Thymus (tissue), 11 donors: ENCODE measurements at regions not wholly inside any gene's neighbourhood (a gene's known extent, or its start where the extent isn't known, plus 50 kb on each side); places are given as distances from the start of the nearest gene placed in this dataset.

ENCODE experiments used
- DNase-seq, 9 donors: peaks; one replicate each; pipeline ENCODE4 v3.0.0-alpha.2; 2013; ENCODE audit warnings: low spot score in 9 of 9, low read depth in 6 of 9, missing footprints in 1 of 9
- H3K27ac ChIP-seq, 2 donors: one replicate each; pipeline ENCODE4 v1.5.1; 2013; ENCODE audit warnings: control low read depth in 1 of 2, low read depth in 1 of 2, low read length in 1 of 2, mild to moderate bottlenecking in 1 of 2, moderate library complexity in 1 of 2
- H3K27me3 ChIP-seq, 2 donors: one replicate each; pipeline ENCODE4 v1.5.1; 2013; ENCODE audit warnings: low read length in 1 of 2; ENCODE audit not compliant: control insufficient read depth in 2 of 2, insufficient read depth in 1 of 2
- H3K36me3 ChIP-seq, 2 donors: one replicate each; pipeline ENCODE4 v1.5.1; 2013; ENCODE audit warnings: low read length in 1 of 2, mild to moderate bottlenecking in 1 of 2, moderate library complexity in 1 of 2; ENCODE audit not compliant: control insufficient read depth in 2 of 2, insufficient read depth in 2 of 2
- H3K4me1 ChIP-seq, 2 donors: one replicate each; pipeline ENCODE4 v1.5.1; 2013; ENCODE audit warnings: low read length in 2 of 2; ENCODE audit not compliant: control insufficient read depth in 2 of 2, insufficient read depth in 2 of 2
- H3K4me3 ChIP-seq, 2 donors: one replicate each; pipeline ENCODE4 v1.5.1; 2013; ENCODE audit warnings: low read length in 2 of 2, control low read depth in 1 of 2, mild to moderate bottlenecking in 1 of 2
- H3K9me3 ChIP-seq, 2 donors: one replicate each; pipeline ENCODE4 v1.5.1; 2013; ENCODE audit warnings: low read length in 1 of 2, mild to moderate bottlenecking in 1 of 2; ENCODE audit not compliant: control insufficient read depth in 2 of 2, insufficient read depth in 1 of 2
- WGBS: extraction: QIAGEN DNeasy Blood & Tissue Kit; methylation state at CpG from one replicate; pipeline ENCODE4 v1.1.7; 2013; 5-methylcytosine and 5-hydroxymethylcytosine counted together
- donor health status: healthy.

GRCh38 chr5:105803431-105803830 lies 1867.3 kb downstream of the EFNA5 start:
- Histone ChIP-seq H3K4me3 (no peak overlapping the region), H3K4me1 (no peaks in the 10 kb centered on the region), H3K36me3 (no peaks in the 10 kb centered on the region), H3K9me3 (peaks cover 0 to 7% of the 10 kb centered on the region in 2 donors), H3K27ac (no peak overlapping the region), H3K27me3 (no peaks in the 10 kb centered on the region)
- DNase-seq = no peak
- WGBS = 100% methylated on average over 1 of the region's 1 CpG

- WGBS = 96% methylated on average over 3 of the region's 3 CpGs
- no peak overlapping the region for H3K27ac ChIP-seq
- no peak for DNase-seq
- no peaks in the 10 kb centered on the region for H3K27me3 ChIP-seq
- no peaks in the 10 kb centered on the region for H3K9me3 ChIP-seq
- no peak overlapping the region for H3K4me3 ChIP-seq
- H3K4me1 ChIP-seq = no peaks in the 10 kb centered on the region
- H3K36me3 ChIP-seq = no peaks in the 10 kb centered on the region
Observed at GRCh38 chr5:105794578-105794977, 1876.2 kb downstream of the EFNA5 start.

GRCh38 chr5:105789246-105789645 lies 1881.5 kb downstream of the EFNA5 start:
- Histone ChIP-seq H3K4me3 (no peak overlapping the region), H3K4me1 (no peaks in the 10 kb centered on the region), H3K27me3 (no peaks in the 10 kb centered on the region), H3K27ac (no peak overlapping the region), H3K9me3 (no peaks in the 10 kb centered on the region), H3K36me3 (no peaks in the 10 kb centered on the region)
- no peak for DNase-seq
- WGBS = 85% methylated on average over 1 of the region's 1 CpG

- Histone ChIP-seq H3K27me3 (no peaks in the 10 kb centered on the region), H3K4me3 (no peak overlapping the region), H3K9me3 (peaks cover 0 to 3% of the 10 kb centered on the region in 2 donors), H3K36me3 (no peaks in the 10 kb centered on the region), H3K4me1 (no peaks in the 10 kb centered on the region), H3K27ac (no peak overlapping the region)
- WGBS = 94% methylated on average over 2 of the region's 2 CpGs
- DNase-seq = no peak
Observed at GRCh38 chr5:105783811-105784210, 1886.9 kb downstream of the EFNA5 start.

- WGBS = 88% methylated on average over 2 of the region's 2 CpGs
- H3K27me3 ChIP-seq = no peaks in the 10 kb centered on the region
- DNase-seq = no peak
- peaks cover 0 to 3% of the 10 kb centered on the region in 2 donors for H3K9me3 ChIP-seq
- no peaks in the 10 kb centered on the region for H3K36me3 ChIP-seq
- H3K4me1 ChIP-seq = no peaks in the 10 kb centered on the region
- H3K4me3 ChIP-seq = no peak overlapping the region
- H3K27ac ChIP-seq = no peak overlapping the region
Observed at GRCh38 chr5:105782501-105782900, 1888.2 kb downstream of the EFNA5 start.

- H3K27me3 ChIP-seq = no peaks in the 10 kb centered on the region
- no peaks in the 10 kb centered on the region for H3K4me1 ChIP-seq
- no peak overlapping the region for H3K4me3 ChIP-seq
- WGBS = 91% methylated on average over 3 of the region's 3 CpGs
- no peak overlapping the region for H3K27ac ChIP-seq
- H3K36me3 ChIP-seq = no peaks in the 10 kb centered on the region
- H3K9me3 ChIP-seq = no peaks in the 10 kb centered on the region
- DNase-seq = no peak
Observed at GRCh38 chr5:105773241-105773640, 1897.5 kb downstream of the EFNA5 start.

GRCh38 chr5:105767267-105767666 lies 1903.5 kb downstream of the EFNA5 start:
- Histone ChIP-seq H3K27me3 (no peaks in the 10 kb centered on the region), H3K9me3 (peaks cover 0 to 12% of the 10 kb centered on the region in 2 donors), H3K27ac (no peak overlapping the region), H3K36me3 (no peaks in the 10 kb centered on the region), H3K4me1 (no peaks in the 10 kb centered on the region), H3K4me3 (no peak overlapping the region)
- 53% methylated on average over 2 of the region's 2 CpGs for WGBS
- DNase-seq = no peak

- 43% methylated on average over 1 of the region's 1 CpG for WGBS
- no peaks in the 10 kb centered on the region for H3K27me3 ChIP-seq
- no peak overlapping the region for H3K27ac ChIP-seq
- peaks cover 3 to 35% of the 10 kb centered on the region in 2 donors for H3K9me3 ChIP-seq
- no peak for DNase-seq
- no peaks in the 10 kb centered on the region for H3K36me3 ChIP-seq
- H3K4me1 ChIP-seq = no peaks in the 10 kb centered on the region
- no peak overlapping the region for H3K4me3 ChIP-seq
Observed at GRCh38 chr5:105762728-105763127, 1908.0 kb downstream of the EFNA5 start.

GRCh38 chr5:105754056-105754455 lies 1916.7 kb downstream of the EFNA5 start:
- H3K4me1 ChIP-seq = no peaks in the 10 kb centered on the region
- no peak overlapping the region for H3K27ac ChIP-seq
- DNase-seq = no peak
- no peaks in the 10 kb centered on the region for H3K27me3 ChIP-seq
- H3K4me3 ChIP-seq = no peak overlapping the region
- H3K36me3 ChIP-seq = no peaks in the 10 kb centered on the region
- H3K9me3 ChIP-seq = peaks cover 1 to 5% of the 10 kb centered on the region in 2 donors
- WGBS = 84% methylated on average over 1 of the region's 1 CpG

- H3K4me3 ChIP-seq = no peak overlapping the region
- H3K27me3 ChIP-seq = no peaks in the 10 kb centered on the region
- WGBS = 98% methylated on average over 3 of the region's 3 CpGs
- H3K9me3 ChIP-seq = peaks cover 0 to 5% of the 10 kb centered on the region in 2 donors
- no peaks in the 10 kb centered on the region for H3K36me3 ChIP-seq
- no peak for DNase-seq
- H3K4me1 ChIP-seq = no peaks in the 10 kb centered on the region
- no peak overlapping the region for H3K27ac ChIP-seq
Observed at GRCh38 chr5:105752801-105753200, 1917.9 kb downstream of the EFNA5 start.
